SK-N-SH treated with all-trans-retinoic acid at 6 μM for 48 hours (cell line): ENCODE measurements at regions not wholly inside any gene's neighbourhood (a gene's known extent, or its start where the extent isn't known, plus 50 kb on each side); places are given as distances from the start of the nearest gene placed in this dataset.

Experiments
- CREB5 ChIP-seq: fragments of 250-450 bp; sonication (Bioruptor Pico); IDR thresholded peaks from 2 replicates; pipeline ENCODE4 v1.5.1; 2020; ENCODE audit warnings: low read depth, mild to moderate bottlenecking, moderate library complexity
- CSRNP3 ChIP-seq: fragments of 250-450 bp; sonication (Bioruptor Pico); IDR thresholded peaks from 2 replicates; pipeline ENCODE4 v1.5.1; 2021; ENCODE audit warnings: mild to moderate bottlenecking, moderate library complexity
- ESRRG ChIP-seq: fragments of 250-450 bp; sonication (Bioruptor Pico); IDR thresholded peaks from 2 replicates; pipeline ENCODE4 v1.6.1; 2021; ENCODE audit warnings: mild to moderate bottlenecking
- ISL1 ChIP-seq: fragments of 250-450 bp; sonication (Bioruptor Pico); IDR thresholded peaks from 2 replicates; pipeline ENCODE4 v2.1.2; 2022; ENCODE audit warnings: mild to moderate bottlenecking, moderate library complexity
- OSR1 ChIP-seq: fragments of 250-450 bp; sonication (Bioruptor Pico); IDR thresholded peaks from 2 replicates; pipeline ENCODE4 v1.8.0; 2022; ENCODE audit warnings: moderate library complexity, mild to moderate bottlenecking, inconsistent platforms
- PATZ1 ChIP-seq: fragments of 250-450 bp; sonication (Bioruptor Pico); IDR thresholded peaks from 2 replicates; pipeline ENCODE4 v1.8.0; 2020; ENCODE audit warnings: mild to moderate bottlenecking, moderate library complexity, borderline replicate concordance
- RARB ChIP-seq: fragments of 250-450 bp; sonication (Bioruptor Pico); IDR thresholded peaks from 2 replicates; pipeline ENCODE4 v1.8.0; 2021; ENCODE audit warnings: mild to moderate bottlenecking, moderate library complexity
- TCF4 ChIP-seq: fragments of 250-450 bp; sonication (Bioruptor Pico); IDR thresholded peaks from 2 replicates; pipeline ENCODE4 v1.8.0; 2021; ENCODE audit warnings: mild to moderate bottlenecking, moderate library complexity, borderline replicate concordance
- ZC3H10 ChIP-seq: fragments of 250-450 bp; sonication (Bioruptor Pico); IDR thresholded peaks from 2 replicates; pipeline ENCODE4 v1.5.1; 2021; ENCODE audit warnings: mild to moderate bottlenecking, moderate library complexity
- ZFP3 ChIP-seq: fragments of 250-450 bp; sonication (Bioruptor Pico); IDR thresholded peaks from 2 replicates; pipeline ENCODE4 v1.5.0; 2020; ENCODE audit warnings: mild to moderate bottlenecking, moderate library complexity
- ZNF565 ChIP-seq: fragments of 450-650 bp; formaldehyde crosslinking; conservative IDR thresholded peaks from 2 replicates; pipeline ENCODE4 v1.5.0; 2020; ENCODE audit warnings: low read depth, mild to moderate bottlenecking, moderate library complexity
- ZNF70 ChIP-seq: fragments of 450-650 bp; formaldehyde crosslinking; IDR thresholded peaks from 2 replicates; pipeline ENCODE4 v1.5.0; 2020; ENCODE audit warnings: mild to moderate bottlenecking, moderate library complexity
- TF ChIP-seq, protein P1 (sequence below): fragments of 250-450 bp; sonication (Bioruptor Pico); IDR thresholded peaks from 2 replicates; pipeline ENCODE4 v1.5.0; 2020; ENCODE audit warnings: mild to moderate bottlenecking, moderate library complexity

DNA sequence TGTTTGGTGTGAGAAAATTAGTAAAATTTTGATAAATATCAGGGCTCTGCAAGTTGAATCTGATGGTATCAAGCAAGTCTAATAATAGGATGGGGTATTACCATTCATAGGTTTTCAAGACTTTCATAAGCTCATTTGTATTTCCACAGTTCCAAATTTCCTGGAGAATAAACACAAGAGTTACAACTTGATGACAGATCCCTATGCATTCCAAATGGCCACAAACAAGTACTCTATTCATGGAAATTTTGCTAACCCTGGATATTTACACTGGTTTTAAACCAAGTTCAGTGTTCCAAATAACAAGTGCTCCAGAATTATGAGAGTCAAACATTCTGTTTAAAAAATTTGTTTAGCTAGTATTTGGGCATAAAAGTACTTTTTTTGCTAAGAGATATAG lies 75.0 kb upstream of the CNTN6 start:
- TF ChIP-seq RARB (no peak), PATZ1 (no peak), ZFP3 (CRISPR knock-in tag) (no peak), ZNF70 (CRISPR knock-in tag) (no peak), CREB5 (no peak), ISL1 (CRISPR knock-in tag) (no peak), ZNF565 (CRISPR knock-in tag) (no peak), ZC3H10 (no peak), OSR1 (no peak), ESRRG (CRISPR knock-in tag) (no peak), CSRNP3 (no peak), TCF4 (no peak)
- TF ChIP-seq, protein P1, sequence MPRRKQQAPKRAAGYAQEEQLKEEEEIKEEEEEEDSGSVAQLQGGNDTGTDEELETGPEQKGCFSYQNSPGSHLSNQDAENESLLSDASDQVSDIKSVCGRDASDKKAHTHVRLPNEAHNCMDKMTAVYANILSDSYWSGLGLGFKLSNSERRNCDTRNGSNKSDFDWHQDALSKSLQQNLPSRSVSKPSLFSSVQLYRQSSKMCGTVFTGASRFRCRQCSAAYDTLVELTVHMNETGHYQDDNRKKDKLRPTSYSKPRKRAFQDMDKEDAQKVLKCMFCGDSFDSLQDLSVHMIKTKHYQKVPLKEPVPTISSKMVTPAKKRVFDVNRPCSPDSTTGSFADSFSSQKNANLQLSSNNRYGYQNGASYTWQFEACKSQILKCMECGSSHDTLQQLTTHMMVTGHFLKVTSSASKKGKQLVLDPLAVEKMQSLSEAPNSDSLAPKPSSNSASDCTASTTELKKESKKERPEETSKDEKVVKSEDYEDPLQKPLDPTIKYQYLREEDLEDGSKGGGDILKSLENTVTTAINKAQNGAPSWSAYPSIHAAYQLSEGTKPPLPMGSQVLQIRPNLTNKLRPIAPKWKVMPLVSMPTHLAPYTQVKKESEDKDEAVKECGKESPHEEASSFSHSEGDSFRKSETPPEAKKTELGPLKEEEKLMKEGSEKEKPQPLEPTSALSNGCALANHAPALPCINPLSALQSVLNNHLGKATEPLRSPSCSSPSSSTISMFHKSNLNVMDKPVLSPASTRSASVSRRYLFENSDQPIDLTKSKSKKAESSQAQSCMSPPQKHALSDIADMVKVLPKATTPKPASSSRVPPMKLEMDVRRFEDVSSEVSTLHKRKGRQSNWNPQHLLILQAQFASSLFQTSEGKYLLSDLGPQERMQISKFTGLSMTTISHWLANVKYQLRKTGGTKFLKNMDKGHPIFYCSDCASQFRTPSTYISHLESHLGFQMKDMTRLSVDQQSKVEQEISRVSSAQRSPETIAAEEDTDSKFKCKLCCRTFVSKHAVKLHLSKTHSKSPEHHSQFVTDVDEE: no peak
